HG03139 (cell line): ENCODE measurements at regions not wholly inside any gene's neighbourhood (a gene's known extent, or its start where the extent isn't known, plus 50 kb on each side); places are given as distances from the start of the nearest gene placed in this dataset.
A peak's percentile ranks its signal among the peaks of the same experiment; 100 is the strongest.
"Not testable (repeated sequence)": the region's sequence is repeated elsewhere in the genome, so short reads cannot be mapped to it uniquely, and the experiment has no call there.

Source experiments
- ATAC-seq: cut with Tn5 transposase; IDR thresholded peaks from one replicate; pipeline ENCODE4 v1.9.1; 2021; ENCODE audit not compliant: unreplicated experiment

DNA sequence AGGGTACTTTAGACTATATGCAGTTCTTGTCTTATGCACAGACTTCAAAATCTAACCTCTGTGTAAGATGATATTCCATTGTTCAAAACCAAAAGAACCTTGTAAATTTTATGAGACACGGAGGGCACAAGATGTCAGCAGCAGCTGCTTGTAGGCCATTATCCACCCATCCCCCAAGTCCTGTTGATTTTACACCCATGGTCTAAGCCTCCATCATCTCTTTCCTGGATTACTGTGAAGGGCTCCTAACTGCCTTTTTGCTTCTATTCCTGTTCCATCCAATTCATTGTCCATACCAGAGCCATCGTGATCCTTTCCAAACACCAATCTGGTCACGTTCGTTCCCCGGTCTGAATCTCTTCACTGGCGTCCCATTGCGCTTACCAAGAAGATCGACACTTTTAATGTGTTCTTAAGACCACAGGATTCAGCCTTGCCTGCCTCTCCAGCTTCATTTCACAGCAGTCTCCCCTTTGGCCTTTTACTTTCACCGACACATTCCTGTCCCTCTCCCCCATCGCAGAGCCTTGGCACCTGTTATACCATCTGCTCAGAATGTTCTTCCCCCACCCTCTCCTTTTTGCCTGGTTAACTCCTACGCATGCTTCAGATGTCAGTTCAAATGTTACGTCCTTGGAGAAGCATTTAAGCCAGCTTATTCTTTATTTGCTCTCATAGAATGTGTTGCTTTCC, 107.3 kb upstream of the POU3F1 start:
- no peak for ATAC-seq

DNA sequence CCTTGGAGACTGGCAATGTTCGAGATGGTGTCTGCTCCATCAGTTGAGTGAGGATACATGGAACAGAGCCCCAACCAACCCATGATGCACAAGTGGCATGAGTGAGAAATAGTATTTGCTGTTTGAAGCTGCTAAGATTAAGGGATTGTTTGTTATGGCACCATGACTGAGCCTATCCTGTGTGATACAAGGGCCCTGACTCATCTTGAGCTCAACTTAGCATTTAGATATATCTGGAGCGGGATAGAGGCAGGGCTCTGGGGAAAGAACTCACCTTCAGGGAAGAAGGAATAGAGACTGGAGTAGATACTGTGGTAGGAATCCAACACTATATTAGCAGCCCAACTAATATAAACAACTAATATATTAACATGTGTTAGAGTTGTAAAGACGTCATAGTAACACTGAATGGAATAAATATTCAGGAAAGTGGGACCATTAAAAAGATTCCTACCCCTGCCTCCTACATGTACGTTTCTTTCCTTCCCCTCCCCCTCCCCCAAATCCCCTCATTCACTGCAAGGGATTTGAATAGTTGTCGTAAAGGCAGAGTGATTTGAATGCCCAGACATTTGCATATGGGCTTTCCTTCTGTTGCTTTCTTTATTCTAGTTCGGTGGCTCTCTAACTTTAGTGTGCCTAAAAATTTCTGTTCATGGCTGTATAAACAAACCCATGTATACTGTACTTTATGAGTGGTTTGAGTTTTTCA, 106.6 kb upstream of the POU3F1 start:
- no peak for ATAC-seq

DNA sequence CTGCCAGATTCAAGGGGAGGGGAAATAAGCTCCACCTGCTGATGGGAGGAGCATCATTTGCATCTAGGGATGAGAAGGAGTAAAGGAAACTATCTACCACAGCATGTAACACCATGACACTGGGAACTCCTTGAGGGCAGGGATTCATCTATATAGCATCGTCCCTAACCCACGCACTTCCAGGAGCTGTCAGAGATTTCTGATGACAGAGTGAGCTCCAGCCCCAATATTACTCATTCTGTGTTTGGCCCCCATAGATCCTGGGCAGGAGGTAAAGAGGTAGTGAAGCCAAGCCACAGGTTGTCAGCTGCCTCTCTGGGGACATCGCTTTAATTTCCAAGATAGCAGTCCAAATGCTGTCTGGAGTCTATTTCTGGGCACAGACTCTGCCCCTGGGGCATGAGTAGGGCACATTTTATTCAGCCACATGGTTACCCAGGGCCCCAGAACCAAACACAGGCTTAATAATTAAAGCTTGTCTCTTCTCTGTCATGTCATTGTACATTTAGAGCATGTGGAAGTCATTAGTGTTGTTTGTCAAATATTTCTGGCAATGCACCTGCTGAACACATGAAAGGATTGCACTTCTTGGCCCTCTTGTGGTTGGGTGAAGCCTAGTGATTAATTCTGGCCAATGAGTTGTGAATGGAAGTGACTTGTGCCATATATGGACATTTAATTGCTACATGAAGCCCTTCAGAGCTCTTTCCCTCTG, 105.9 kb upstream of the POU3F1 start:
- peak; percentile 49 for ATAC-seq

DNA sequence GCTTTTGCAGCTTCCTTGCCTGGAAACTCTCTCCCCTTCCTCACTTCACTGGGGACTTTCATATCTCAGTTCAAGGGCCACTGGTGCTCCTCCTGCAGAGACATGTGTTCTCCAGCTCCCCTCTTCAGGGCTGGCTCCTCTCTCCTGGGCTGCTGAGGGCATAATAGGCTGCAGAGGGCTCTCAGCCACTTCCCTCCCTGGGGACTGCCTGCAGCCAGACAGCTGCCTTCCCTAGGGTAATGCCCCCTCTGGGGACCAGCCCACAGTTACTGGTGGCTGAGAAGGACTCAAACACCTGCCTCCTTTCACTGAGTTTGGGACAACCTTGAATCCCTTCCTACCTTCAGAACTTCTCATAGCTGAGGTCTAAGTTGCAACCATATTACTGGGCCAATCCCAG, 104.8 kb upstream of the POU3F1 start:
- no peak for ATAC-seq

DNA sequence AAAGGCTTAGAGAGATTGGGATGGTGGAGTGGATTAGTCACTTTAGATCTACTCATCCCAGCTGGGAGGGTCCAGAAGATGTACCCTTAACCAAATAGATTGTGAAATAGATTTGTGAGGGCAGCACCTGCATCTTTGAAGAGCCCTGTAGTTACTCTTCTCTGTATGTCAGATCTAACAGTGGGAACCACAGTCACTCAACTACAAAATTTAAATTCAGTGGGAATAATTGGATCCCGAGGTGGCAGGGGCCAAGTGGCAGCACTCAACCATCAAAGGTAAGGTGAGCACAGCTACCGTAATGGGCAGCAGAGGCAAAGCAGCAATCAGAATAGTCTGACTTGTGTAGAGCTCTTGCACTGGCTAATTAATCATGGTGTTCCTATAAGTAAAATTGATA, 99.5 kb upstream of the POU3F1 start:
- not testable (repeated sequence) for ATAC-seq

DNA sequence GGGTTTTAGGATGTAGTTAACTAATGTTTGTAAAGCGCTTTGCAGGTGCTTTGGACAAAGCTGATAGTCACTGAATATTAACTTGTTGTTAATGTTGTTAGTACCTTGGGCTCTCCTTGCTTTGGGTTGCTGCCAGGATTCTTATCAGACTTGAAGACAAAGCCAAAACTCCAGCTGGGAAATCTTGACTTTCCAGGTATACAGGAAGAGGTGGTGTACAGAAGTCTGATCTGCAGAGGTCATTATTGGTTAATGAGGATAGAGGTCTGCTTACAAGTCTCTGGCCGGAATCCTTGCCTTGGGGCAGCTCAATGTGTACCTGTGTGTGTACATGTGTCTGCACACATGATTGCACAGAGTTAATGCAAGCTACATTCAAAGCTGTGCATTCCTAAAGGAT, 96.0 kb upstream of the POU3F1 start:
- no peak for ATAC-seq

DNA sequence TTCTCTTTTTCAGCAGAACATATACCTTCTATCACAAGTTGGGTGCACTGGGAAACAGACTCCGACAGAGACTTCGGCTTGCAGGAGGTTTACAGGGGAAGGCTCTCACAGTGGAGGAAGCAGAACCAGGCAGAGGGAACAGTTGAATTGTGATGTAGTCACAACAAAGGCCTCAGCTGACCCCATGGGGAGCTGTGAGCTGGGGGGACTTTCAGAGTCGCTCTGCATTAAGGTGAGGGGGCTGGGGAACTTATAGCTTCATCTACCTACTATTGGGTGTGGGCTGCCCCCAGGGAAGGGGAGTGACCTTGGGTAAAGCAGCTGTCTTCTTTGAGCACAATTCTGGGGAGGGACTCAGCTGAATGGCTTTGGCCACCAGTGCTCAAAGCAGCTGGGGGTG, 94.9 kb upstream of the POU3F1 start:
- ATAC-seq, result no peak

DNA sequence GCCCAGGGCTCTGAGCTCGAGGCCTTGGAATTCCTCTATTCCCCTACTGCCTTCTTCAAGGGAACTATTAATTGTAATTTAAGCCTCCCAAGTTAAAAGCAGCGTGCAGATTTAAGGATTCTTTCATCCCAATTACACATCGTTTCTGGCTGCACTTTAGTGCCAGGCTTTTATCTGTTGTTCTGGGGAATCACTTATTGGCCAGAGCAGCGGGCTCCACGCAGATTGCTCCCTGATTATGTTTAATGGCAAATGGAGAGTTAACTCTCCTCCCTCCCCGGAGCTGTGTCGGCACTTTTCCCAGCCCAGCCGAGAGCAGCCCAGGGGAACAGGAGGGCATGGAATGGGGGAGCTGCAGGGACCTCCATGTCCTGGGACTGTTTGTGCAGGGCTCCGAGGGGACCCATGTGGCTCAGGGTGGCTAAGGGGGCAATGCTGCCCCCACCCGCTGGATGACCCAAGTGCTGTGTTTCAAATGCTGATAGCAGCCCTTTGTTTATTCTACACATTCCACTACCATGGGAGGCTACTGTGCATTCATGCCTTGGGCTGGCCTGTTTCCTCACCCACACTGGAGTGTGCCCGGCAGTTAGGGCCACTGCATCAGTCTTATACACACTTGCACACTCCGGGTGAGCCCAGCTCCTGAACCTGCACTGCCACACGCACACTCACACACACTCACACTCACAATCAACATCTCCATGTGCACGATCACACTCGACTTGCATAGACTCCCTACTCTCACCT, 93.3 kb upstream of the POU3F1 start:
- no peak for ATAC-seq

DNA sequence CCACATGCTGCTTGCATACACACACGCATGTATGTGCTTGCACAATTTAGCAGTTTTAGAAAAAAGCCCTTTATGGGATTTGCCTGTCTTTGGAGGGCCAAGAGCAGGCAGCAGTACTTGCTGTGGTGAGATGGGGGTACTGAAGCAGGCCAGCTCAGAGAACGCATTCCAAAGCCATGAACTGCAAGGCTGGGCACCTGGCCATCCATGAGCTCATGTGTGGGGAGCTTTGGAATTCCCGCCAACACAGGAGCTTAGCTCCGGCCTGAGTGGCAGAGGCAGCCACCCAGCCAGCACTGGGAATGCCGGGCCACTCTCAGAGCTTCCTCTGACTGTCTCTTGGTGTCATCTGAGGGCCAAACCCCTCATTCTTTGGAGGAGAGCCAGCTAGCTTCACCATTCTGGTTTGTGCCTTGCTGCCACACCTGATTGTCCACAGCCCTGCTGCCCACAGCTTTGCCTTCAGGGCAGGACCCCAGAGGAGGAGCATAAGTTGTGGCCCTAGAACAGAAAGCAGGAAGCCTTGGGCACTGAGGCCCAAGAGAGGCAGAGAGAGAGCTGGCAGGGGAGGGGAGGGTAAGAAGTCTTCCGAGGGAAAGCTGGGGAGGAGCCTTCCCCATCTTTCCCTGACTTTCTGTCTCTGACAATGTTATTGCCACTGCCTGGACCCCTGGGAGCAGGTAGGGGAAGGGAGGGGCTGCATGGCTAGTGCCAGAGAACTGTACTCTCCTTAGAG, 92.1 kb upstream of the POU3F1 start:
- no peak for ATAC-seq

DNA sequence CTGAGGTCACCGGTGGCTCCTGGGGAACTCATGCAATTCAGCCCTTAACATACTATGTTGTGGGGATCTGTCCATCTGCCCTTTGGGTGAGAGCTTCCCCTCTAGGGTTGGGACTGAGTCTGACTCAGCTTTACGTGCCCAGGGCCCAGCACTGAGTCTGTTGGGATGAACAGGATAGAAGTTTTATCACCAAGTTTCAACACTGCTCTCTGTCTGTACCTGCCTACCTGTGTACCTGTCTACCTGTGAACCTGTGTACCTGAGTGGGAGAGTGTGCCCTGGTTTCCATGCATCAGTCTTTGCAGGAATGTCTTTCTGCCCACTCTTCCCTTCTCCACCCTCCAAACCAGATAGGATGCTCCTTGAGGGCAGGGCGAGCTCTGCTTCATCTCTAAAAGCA, 90.6 kb upstream of the POU3F1 start:
- ATAC-seq, result no peak

DNA sequence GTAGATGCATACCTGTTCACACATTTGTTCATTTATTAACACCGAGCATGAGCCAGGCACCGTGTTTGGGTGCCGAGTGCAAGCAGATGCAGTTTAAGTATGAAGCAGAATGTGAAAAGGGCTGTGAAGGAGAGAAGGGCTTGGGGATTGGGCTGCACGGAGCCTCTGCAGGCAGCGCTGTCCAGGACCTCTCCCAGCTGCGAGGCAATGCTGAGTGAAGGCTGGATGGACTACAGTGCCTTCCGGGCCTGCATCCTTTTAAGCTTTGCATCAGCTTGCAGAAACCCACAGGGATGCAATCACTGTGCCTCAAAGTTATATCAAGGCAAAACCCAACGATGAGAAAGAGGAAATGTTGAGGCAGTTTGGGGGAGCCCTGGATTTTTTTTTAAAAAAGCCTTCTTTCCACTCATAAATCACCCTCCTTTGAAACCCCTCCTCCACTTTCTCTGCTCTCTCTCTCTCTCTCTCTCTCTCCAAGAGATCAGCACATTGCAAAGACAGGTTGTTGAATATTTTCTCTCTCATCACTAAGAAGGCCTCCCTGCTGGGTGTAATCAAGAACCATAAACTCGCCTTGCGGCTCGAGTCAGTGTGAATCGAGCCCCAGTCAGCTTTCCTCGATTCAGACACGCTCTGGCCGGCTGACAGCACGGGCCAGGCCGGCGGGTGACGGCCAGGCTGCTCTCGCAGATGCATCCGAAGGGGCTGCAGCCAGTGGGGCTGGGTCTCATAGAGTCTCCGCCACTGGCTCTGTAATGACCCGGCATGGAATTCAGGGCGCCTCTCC, 89.2 kb upstream of the POU3F1 start:
- no peak for ATAC-seq

DNA sequence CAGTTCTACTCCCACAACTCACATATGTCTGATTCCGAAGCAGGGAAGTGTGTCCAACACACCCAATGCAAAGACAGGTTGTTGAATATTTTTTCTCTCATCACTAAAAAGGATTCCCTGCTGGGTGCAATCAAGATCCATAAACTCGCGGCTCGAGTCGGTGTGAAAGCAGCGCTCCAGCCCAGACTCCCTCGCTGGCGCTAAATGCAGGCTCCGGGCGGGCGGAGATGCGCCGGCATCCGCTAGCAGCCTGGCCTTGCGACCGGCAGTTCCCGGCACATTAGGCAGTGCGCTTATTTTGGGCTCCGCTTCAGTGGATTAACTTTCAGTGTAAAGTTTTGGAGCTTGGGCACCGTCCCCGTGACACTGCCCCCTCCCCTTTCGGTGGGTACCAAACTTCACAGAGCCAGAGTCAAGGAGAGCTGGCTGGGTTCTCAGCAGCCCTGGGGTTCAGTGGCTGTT, 87.7 kb upstream of the POU3F1 start:
- no peak for ATAC-seq

DNA sequence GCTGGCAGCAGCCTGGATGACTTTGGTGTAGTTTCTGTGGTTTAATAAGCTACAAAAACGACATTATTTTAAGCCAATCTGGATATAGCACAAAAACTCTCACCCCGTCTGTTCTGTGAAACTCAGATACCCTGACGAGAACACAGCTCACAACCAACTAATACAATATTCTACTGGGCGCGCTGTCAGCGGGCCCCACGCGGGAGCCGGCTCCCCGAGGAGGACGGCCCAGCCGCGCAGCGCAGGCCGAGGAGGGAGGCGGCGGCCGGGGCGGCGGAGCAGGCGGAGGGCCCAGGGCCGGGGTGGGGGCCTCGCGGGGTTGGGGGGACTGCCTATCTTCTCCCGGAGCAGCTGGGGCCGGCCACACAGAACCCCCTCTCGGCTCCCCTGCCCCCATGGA, 87.2 kb upstream of the POU3F1 start:
- ATAC-seq, result no peak

DNA sequence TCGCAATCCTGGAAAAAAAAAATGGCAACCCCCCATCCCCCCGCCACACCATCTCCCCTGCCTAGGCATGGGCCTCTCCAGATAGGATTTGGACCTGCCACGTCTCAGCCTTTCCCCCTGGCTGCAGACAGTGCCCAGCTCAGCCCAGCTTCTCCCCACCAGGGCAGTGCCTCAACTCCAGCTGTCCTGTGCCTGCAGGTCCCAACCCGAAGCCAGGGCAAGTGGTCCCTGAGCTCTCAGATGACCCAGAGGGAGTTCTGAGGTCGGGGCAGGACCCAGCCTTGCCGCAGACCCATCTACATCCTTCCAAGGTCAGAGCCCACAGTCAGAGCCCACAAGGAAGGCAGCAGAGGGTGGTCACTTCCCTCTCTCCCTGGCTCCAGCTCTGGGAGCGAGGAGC, 86.7 kb upstream of the POU3F1 start:
- no peak for ATAC-seq

DNA sequence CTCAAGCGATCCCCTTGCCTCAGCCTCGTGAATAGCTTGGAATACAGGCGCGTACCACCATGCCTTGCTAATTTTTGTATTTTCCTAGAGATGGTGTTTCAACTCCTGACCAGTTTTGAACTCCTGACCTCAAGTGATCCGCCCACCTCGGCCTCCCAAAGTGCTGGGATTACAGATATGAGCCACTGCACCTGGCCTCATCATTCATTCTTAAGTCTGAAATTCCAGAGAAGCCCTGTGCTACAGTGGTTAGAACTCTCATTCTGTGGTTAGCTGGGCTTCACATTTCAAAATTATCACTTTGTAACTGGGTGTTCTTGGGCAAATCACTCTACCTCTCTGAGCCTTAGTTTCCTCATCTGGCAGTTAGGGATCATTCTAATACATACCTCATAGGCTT, 86.1 kb upstream of the POU3F1 start:
- ATAC-seq, result no peak

DNA sequence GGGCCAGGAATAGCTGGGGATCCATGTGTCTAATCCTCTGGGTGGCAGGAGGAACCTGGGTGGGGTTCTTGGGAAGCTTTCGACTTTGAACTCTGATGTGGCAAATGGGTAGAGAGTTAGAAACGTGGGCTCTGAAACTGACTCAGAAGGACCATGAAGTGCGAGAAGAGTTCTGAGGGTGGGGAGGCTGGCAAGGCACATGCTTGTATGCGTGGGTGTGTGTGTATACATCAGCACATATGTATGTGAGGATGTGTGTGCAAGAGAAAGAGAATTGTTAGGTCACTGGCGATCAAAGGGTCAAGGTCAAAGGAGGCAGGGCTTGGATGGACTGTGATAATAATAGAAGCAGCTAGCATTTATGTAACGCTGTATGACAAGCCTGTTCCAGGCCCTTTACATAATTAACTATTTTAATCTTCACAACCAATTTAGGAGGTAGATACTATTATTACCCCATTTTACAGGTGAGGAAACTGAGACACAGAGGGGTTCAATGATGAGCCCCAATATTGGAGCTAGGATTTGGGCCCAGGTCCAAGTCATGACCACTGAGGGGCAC, 84.5 kb upstream of the POU3F1 start:
- ATAC-seq, result no peak

DNA sequence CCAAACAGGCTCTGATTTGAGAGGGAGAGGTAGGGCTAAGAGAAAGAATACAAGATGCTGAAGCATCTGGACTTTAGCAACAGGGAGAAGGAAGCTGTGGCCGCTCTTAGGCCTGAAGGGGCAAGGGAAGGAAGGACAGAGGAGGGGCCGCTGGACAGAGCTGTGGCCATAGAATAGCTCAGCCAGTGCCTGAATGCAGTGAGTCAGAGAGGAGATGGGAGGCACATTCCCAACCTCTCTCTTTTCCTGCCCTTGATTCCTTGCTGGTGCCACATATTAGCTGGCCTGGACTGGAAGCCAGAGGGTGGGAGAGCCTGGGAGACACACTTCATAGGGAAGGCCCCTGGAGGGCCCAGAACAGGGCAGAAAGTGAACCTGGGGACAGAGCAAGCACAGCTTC, 83.4 kb upstream of the POU3F1 start:
- ATAC-seq, result no peak

DNA sequence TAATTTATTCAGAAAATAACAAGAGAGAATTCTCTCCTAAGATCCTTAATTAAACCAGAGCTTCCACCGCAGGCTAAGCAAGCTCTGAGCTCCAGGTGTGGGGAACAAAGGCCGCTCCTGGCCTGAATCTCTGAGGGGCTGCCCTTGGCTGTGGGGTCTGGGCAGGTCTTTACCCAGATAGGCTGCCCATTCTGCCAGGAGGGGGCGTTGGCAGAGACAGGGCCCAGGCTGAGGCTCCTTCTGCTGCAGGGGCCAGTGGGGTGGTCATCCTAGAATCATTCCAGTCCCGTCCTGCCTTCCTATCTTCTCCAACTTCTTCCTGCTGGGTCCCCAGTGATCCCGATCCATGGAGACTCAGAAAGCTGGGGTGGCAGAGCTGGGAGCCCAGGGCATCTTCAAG, 82.9 kb upstream of the POU3F1 start:
- ATAC-seq, result no peak

DNA sequence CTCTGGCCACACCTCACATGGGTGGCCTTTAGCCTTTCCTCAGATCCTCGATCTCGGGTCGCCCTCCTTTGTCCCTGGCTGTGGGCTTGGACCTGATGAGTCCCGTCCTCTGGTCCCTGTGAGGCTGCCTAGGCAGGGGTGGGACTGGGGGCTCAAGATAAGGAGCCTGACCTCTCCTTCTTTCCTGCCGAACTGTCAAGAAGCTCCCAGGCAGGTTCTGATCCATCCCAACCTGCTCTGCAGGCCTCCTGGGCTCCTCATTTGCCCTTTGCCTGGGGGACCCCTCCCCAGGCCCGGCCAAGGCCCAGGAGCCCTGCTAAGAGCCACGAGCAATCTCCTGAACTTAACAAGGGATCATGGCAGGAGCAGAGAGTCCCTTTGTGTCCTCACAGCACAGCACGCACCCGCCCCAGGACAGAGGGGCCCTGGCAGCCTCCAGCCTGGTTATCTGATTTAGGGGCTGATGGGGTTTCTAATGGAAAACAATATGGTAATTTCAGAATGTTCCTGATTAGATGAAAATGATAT, 82.4 kb upstream of the POU3F1 start:
- no peak for ATAC-seq
